Transverse colon (tissue), 3 donors: ENCODE measurements at regions not wholly inside any gene's neighbourhood (a gene's known extent, or its start where the extent isn't known, plus 50 kb on each side); places are given as distances from the start of the nearest gene placed in this dataset.

Experiments
- EP300 ChIP-seq: sonication (generic); formaldehyde crosslinking; IDR thresholded peaks from one replicate; pipeline ENCODE4 v1.6.1; 2017; ENCODE audit warnings: antibody characterized with exemption, low read depth
- TF ChIP-seq, protein P1 (sequence below), 5 experiments: fragments of 200-600 bp in 3 of 5; fragments of 450-650 bp in 2 of 5; sonication (generic) in 3 of 5; IDR thresholded peaks; 1 replicate in 2 of 5; 2 replicates in 3 of 5; pipeline ENCODE4 v1.5.1; 2016 to 2017; ENCODE audit warnings: antibody characterized with exemption in 5 of 5, inconsistent platforms in 3 of 5, mild to moderate bottlenecking in 2 of 5, moderate library complexity in 1 of 5

DNA sequence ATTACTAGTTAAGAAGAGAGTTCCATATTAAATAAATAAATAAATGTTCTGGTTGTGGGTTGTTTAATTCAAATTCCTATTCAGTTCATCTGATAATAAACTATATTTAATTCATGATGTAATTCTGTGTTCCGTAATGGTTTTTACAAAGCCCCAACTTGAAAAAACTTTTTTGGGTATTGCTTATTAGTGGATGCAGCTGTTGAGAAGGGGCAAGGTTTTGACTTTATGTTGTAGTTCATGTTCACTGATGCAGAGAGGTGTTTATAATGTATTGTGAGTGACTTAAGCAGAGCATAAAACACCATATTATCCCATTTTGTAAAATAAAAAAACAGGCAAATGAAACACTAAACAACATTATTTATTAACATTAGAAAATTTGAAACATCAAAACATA lies 107.3 kb upstream of the TNFSF11 start:
- TF ChIP-seq, protein P1, sequence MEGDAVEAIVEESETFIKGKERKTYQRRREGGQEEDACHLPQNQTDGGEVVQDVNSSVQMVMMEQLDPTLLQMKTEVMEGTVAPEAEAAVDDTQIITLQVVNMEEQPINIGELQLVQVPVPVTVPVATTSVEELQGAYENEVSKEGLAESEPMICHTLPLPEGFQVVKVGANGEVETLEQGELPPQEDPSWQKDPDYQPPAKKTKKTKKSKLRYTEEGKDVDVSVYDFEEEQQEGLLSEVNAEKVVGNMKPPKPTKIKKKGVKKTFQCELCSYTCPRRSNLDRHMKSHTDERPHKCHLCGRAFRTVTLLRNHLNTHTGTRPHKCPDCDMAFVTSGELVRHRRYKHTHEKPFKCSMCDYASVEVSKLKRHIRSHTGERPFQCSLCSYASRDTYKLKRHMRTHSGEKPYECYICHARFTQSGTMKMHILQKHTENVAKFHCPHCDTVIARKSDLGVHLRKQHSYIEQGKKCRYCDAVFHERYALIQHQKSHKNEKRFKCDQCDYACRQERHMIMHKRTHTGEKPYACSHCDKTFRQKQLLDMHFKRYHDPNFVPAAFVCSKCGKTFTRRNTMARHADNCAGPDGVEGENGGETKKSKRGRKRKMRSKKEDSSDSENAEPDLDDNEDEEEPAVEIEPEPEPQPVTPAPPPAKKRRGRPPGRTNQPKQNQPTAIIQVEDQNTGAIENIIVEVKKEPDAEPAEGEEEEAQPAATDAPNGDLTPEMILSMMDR (IDR thresholded peaks at IDR 0.05): no peak
- no peak for TF ChIP-seq EP300
